Cardiac fibroblast (primary cell): ENCODE measurements at regions not wholly inside any gene's neighbourhood (a gene's known extent, or its start where the extent isn't known, plus 50 kb on each side); places are given as distances from the start of the nearest gene placed in this dataset.

Experiments
- DNase-seq, 2 donors: peaks; one replicate each; pipeline versions ENCODE4 v3.0.0 to v3.0.0-alpha.2; 2010; ENCODE audit warnings: low read depth in 2 of 2
- H3K4me3 ChIP-seq, 2 donors: replicated peaks in 1 of 2; 1 replicate in 1 of 2; 2 replicates in 1 of 2; pipeline ENCODE4 v1.5.1; 2011; ENCODE audit warnings: low read depth in 2 of 2, low read length in 2 of 2, mild to moderate bottlenecking in 2 of 2, moderate library complexity in 1 of 2
- CTCF ChIP-seq: IDR thresholded peaks from one replicate; pipeline ENCODE4 v1.5.1; 2011; ENCODE audit warnings: low read depth, mild to moderate bottlenecking, low read length, inconsistent platforms

DNA sequence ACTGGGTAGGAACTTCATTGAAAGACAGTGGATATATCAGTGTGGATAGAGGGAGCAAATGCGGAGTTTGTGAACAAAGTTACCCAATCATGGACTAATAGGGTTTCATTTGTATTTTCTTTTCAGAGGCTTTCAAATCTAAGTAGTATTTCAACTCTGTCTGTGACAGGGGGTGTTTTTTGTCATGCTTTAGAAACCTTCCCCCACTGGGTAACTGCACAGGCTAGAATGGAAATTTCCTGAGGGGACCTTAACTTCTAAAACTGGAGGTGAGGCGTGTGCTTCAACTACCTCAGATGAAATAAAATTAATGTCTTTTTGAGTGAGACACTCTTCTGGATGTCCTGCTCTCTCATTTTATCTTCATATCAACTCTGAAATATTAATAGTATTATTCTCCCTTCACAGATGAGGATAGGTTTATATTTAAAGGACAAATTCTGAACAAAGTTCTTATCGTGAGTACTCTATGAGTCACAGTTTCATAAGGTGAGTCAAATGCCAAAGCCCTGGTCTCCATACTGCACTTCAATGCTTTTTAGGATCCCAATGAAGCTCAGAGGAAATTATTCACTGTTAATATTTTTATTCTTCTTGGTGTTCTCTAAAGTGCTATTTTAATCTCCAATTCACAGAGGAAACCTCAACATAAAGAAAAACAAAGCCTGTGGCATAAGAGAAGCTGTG lies 770.6 kb downstream of the CCSER2 start:
- H3K4me3 ChIP-seq: no peak overlapping the region
- DNase-seq: no peak
- TF ChIP-seq CTCF: no peak

DNA sequence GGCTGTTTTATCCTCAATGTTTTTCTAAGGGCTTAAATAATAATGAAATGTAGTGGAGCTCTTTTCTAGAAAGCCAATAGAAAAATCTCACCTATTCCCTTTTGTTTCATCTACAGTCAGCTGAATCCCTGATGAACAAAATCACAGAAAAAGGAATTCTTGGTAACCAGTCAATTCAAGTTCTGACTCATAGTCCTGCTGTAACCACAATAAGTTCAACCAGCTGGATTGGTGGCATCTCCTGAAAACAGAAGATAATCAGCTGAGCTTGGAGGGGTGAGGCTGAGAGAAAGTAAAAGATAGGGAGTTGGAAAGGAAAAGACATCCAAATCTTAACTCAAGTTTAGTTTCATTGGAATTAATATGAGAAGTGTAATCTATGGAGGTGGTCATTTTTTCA lies 772.1 kb downstream of the CCSER2 start:
- DNase-seq: peak in 1 of 2 donors; percentile 3
- no peak overlapping the region for H3K4me3 ChIP-seq
- no peak for TF ChIP-seq CTCF

DNA sequence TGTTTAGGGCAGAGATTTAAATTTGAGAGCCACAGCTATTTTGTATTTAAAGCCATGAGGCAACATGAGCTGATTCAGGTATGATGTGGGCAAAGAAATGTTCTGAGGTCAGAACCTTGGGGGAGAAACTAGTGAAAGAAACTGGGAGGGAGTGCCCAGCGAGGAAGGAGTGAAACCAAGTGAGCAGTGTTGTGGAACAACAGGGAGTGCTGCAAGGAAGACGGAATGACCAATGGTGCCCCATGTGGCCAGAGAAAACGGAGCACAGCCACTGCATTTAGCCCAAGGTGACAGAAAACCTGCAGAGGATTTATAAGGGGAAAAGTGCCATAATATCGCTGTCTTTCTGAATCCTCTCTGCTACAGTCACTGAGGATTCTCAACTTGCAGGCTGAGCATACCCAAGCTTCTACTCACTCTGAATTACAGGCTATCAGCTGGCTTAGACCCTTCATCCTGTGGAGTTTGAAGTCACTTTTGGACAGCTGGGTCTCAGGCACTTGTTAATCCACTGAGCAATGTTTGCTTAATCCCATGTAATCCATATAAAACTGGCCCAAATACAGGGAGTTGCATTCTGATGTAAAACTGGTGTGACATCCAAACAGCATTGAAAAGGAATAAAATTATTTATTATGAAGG lies 777.3 kb downstream of the CCSER2 start:
- TF ChIP-seq CTCF: no peak
- DNase-seq: no peak

DNA sequence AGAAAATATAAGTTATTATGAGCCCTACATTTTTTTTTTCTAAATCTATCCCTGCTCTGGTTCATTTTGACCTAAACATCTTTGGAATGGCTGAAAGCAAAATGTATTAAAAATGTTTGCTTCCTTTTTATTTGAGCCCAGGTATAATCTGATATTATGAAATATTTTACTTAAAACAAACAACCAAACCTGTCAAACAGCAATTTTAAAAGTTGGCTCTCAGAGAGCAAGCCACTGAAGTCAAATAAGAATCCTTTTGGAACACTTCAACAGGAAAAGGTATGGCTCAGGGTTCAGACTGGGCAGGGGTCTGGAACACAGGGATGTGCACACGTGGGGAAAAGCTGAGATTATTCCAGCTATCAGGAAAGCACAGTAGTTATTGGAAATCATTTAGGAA lies 782.9 kb downstream of the CCSER2 start:
- DNase-seq: no peak
- H3K4me3 ChIP-seq: no peak overlapping the region
- TF ChIP-seq CTCF: no peak

More for the DNA sequence above, 777.3 kb downstream of the CCSER2 start:
- no peak overlapping the region for H3K4me3 ChIP-seq

DNA sequence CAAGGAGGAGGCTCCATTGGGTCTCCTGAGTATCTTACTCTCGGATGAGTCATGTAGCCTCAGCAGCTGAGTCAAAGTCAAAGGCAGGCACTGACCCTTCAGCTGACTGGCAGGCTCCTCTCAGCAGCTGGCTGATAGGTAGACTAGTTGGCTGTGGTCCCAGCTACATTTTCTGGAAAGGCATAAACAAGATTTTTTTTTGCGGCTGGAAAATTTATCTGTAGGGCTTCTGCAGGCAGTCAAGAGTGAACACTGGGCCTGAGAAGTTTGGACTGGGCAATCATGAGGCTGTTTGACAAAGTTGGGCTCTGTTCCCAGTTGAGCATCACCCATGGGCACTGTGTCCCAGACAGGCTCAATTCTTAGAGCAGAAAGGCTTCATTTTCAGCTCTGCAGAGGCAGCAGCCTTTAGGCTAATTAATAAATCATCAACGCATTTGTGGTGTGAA lies 796.2 kb downstream of the CCSER2 start:
- H3K4me3 ChIP-seq: no peak overlapping the region
- DNase-seq: peak in 1 of 2 donors; percentile 13
- no peak for TF ChIP-seq CTCF

GRCh38 chr10:85137253-85137652 lies 808.9 kb downstream of the CCSER2 start:
- no peak for TF ChIP-seq CTCF
- DNase-seq: no peak
- no peak overlapping the region for H3K4me3 ChIP-seq
